Tibial nerve (tissue), 4 donors: ENCODE measurements at regions not wholly inside any gene's neighbourhood (a gene's known extent, or its start where the extent isn't known, plus 50 kb on each side); places are given as distances from the start of the nearest gene placed in this dataset.

Experiments
- DNase-seq, 2 donors: peaks; one replicate each; pipeline ENCODE4 v3.0.0-alpha.2; 2019; ENCODE audit warnings: low spot score in 2 of 2
- H3K27ac ChIP-seq, 4 donors: fragments of 200-600 bp; sonication (generic) in 3 of 4; one replicate each; pipeline ENCODE4 v1.5.1; 2017 to 2019; ENCODE audit warnings: mild to moderate bottlenecking in 1 of 4
- H3K27me3 ChIP-seq, 2 donors: fragments of 200-600 bp; sonication (generic) in 1 of 2; one replicate each; pipeline versions ENCODE4 v1.5.1 to v1.6.0; 2017 to 2019
- H3K36me3 ChIP-seq, 3 donors: fragments of 200-600 bp; sonication (generic); one replicate each; pipeline ENCODE4 v1.5.1; 2018 to 2019
- H3K4me1 ChIP-seq, 4 donors: fragments of 200-600 bp; sonication (generic) in 3 of 4; one replicate each; pipeline ENCODE4 v1.5.1; 2017 to 2019
- H3K4me3 ChIP-seq, 4 donors: fragments of 200-600 bp; sonication (generic) in 3 of 4; one replicate each; pipeline ENCODE4 v1.5.1; 2017 to 2019; ENCODE audit warnings: mild to moderate bottlenecking in 1 of 4, moderate library complexity in 1 of 4
- H3K9me3 ChIP-seq, 4 donors: fragments of 200-600 bp; sonication (generic) in 3 of 4; one replicate each; pipeline ENCODE4 v1.5.1; 2017 to 2019
- EP300 ChIP-seq, 2 donors: sonication (generic); formaldehyde crosslinking; IDR thresholded peaks; one replicate each; pipeline ENCODE4 v1.6.1; 2017; ENCODE audit warnings: antibody characterized with exemption in 2 of 2, mild to moderate bottlenecking in 1 of 2
- POLR2A ChIP-seq, 2 donors: fragments of 450-650 bp; IDR thresholded peaks; one replicate each; pipeline ENCODE4 v1.6.1; 2017; ENCODE audit warnings: antibody characterized with exemption in 2 of 2, mild to moderate bottlenecking in 2 of 2, moderate library complexity in 2 of 2
- WGBS, 2 donors: methylation state at CpG; one replicate each; pipeline ENCODE4 v1.1.5; 2018; 5-methylcytosine and 5-hydroxymethylcytosine counted together
- TF ChIP-seq, protein P1 (sequence below), 5 experiments: fragments of 200-600 bp in 3 of 5; fragments of 450-650 bp in 2 of 5; sonication (generic) in 3 of 5; IDR thresholded peaks; one replicate each; pipeline ENCODE4 v1.5.1; 2016 to 2019; ENCODE audit warnings: antibody characterized with exemption in 5 of 5, mild to moderate bottlenecking in 3 of 5, moderate library complexity in 2 of 5

DNA sequence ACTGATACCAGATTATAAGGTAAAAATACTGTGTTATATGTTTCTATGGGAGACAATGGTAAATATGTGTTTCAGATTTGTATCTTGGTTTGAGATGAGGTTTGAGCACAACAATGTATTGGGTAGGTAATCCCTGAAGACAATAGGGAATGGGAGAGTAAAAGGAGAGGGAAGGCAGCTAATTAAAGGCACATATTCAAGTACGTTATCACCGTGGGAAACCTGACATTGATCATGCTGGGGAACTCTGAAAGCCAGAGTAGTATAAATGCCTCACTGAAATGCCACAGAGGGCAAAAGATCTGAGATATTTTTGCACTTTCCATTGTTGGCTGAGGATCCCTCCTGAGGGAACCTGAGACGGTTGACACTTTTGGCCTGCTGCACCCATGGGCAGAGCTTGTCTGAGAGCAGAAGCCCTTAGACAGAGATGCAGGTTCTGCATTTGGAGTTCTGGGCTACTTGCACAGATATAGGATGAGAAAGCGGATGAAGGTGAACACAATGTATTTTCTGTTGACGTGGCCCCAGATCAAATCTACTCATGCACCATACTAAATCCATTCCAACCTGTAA is 506.7 kb downstream of the PCDH18 start:
- no peaks in the 10 kb centered on the region for H3K36me3 ChIP-seq
- no peaks in the 10 kb centered on the region for H3K27me3 ChIP-seq
- H3K9me3 ChIP-seq, result no peaks in the 10 kb centered on the region
- TF ChIP-seq, protein P1, sequence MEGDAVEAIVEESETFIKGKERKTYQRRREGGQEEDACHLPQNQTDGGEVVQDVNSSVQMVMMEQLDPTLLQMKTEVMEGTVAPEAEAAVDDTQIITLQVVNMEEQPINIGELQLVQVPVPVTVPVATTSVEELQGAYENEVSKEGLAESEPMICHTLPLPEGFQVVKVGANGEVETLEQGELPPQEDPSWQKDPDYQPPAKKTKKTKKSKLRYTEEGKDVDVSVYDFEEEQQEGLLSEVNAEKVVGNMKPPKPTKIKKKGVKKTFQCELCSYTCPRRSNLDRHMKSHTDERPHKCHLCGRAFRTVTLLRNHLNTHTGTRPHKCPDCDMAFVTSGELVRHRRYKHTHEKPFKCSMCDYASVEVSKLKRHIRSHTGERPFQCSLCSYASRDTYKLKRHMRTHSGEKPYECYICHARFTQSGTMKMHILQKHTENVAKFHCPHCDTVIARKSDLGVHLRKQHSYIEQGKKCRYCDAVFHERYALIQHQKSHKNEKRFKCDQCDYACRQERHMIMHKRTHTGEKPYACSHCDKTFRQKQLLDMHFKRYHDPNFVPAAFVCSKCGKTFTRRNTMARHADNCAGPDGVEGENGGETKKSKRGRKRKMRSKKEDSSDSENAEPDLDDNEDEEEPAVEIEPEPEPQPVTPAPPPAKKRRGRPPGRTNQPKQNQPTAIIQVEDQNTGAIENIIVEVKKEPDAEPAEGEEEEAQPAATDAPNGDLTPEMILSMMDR (IDR thresholded peaks at IDR 0.05), result no peak
- TF ChIP-seq EP300 (IDR thresholded peaks at IDR 0.05) (no peak), POLR2A (IDR thresholded peaks at IDR 0.05) (no peak)
- no peaks in the 10 kb centered on the region for H3K4me1 ChIP-seq
- H3K27ac ChIP-seq, result no peak overlapping the region
- no peak overlapping the region for H3K4me3 ChIP-seq
- no peak for DNase-seq
- 79 to 85% methylated on average over 5 of the region's 5 CpGs for WGBS, 2 donors

DNA sequence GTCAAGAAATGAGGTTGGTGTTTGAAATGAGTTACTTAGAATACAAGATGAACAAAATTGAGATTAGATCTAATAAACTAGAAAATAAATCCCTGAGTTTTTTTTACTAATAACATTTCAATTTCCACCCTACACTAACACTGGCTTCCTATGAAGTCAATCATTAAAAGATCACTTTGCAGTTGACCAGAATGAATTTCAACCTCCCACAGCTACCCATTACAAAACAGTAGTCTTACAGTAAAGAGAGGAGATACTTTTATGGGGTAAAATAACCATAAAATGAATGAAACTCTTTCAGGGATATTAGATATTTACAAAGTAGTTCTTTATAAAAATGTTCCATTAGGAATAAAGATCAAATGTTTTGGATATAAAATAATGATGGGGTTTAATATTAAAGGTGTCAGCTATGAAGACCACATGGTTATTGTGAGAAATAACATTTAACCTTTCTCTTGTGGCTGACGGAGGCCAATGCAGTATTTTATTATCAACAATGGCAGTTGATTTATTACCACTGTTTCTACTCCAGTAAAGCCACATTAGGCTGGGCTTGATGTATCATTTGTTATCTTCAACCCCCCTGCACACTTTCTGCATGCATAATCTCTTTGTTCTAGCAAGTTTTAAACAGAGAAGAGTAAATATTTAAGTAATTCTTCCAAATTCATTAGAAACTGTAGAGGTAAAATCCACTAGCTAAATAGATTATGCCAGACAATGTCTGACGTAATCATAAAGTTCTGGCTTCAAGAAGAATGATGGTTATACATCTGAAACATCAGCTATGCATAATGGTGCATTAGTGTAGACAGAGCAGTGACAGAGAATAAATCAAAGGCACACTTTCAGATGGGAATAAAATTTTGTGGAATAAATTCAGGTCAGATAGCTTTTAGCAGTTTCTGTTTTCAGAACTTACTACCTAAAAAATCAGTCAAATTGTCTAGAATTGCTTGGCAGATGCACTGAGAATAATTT is 516.6 kb downstream of the PCDH18 start:
- Histone ChIP-seq H3K36me3 (no peaks in the 10 kb centered on the region), H3K4me3 (no peak overlapping the region), H3K9me3 (no peaks in the 10 kb centered on the region), H3K27me3 (no peaks in the 10 kb centered on the region), H3K27ac (no peak overlapping the region), H3K4me1 (no peaks in the 10 kb centered on the region)
- no peak for DNase-seq
- TF ChIP-seq, protein P1 (IDR thresholded peaks at IDR 0.05), result no peak
- no peak for TF ChIP-seq EP300 (IDR thresholded peaks at IDR 0.05)
- TF ChIP-seq POLR2A (IDR thresholded peaks at IDR 0.05), result no peak
- WGBS, 2 donors, result 56 to 57% methylated on average over 2 of the region's 2 CpGs

DNA sequence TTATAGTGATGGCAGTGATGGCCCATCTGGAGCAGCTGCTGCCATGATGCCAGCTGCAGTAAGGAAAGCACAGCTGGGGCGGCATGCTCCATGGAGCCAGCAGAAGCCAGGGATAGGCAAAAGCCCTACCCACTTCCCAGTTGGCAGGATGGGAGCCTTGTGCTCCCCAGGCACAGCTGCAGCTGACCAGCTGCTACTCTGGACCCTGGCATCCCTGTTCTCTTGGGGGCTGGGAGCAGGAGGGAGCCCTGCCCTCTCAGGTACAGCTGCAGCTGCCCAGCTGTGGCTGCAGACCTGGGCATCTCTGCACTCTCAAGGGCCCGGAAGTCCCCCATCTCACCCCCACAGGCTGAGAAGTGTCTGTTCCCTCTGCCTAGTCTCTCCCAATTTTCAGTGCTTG is 531.9 kb downstream of the PCDH18 start:
- Histone ChIP-seq H3K4me3 (no peak overlapping the region), H3K36me3 (no peaks in the 10 kb centered on the region), H3K27ac (no peak overlapping the region), H3K4me1 (no peaks in the 10 kb centered on the region), H3K27me3 (no peaks in the 10 kb centered on the region), H3K9me3 (peaks cover 0 to 16% (median 0%) of the 10 kb centered on the region in 4 donors)
- TF ChIP-seq POLR2A (IDR thresholded peaks at IDR 0.05) (no peak), EP300 (IDR thresholded peaks at IDR 0.05) (no peak)
- TF ChIP-seq, protein P1 (IDR thresholded peaks at IDR 0.05), result no peak
- no peak for DNase-seq
- 64 to 75% methylated on average over 2 of the region's 2 CpGs for whole genome bisulfite sequencing, 2 donors

DNA sequence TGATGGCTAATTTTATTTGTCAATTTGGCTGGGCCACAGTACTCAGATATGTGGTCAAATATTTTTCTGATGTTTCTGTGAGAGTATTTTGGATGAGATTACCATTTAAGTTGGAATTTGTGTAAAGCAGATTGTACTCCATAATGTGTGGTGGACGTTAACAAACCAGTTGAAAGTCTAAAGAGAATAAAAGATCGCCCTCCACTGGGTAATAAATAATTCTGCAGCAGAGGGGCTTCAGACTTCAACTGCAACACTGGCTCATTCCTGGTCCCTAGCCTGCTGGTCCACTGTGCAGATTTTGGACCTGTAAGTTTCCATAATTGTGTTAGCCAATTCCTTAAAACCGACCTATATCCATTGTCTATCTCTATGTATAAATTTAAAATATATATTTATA is 540.3 kb downstream of the PCDH18 start:
- peaks cover 0 to 13% (median 0%) of the 10 kb centered on the region in 4 donors for H3K9me3 ChIP-seq
- no peak for TF ChIP-seq EP300 (IDR thresholded peaks at IDR 0.05)
- no peak for TF ChIP-seq POLR2A (IDR thresholded peaks at IDR 0.05)
- TF ChIP-seq, protein P1 (IDR thresholded peaks at IDR 0.05), result no peak
- WGBS, 2 donors, result 51 to 56% methylated on average over 3 of the region's 3 CpGs
- no peak overlapping the region for H3K27ac ChIP-seq
- H3K4me3 ChIP-seq, result no peak overlapping the region
- H3K4me1 ChIP-seq, result no peaks in the 10 kb centered on the region
- DNase-seq, result no peak
- H3K36me3 ChIP-seq, result no peaks in the 10 kb centered on the region
- H3K27me3 ChIP-seq, result no peaks in the 10 kb centered on the region

DNA sequence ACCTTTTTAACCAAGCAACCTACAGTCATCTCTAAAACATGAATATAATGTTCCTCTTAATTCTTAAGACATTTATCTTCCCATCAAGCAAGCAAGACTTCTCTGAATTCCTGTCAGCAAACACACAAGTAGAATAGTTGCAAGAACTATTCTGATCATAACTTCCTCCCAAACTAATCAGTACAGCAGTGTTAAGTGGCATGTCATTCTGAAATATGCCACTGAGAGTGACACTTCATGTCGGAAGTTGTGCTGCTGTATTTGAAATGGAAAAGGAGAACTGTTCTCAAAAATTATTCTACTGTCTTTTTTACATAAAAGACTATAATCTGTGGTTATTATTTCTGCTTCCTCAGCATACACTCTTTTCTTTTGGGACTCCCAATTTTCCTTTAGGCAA is 546.6 kb downstream of the PCDH18 start:
- H3K4me3 ChIP-seq, result no peak overlapping the region
- no peaks in the 10 kb centered on the region for H3K36me3 ChIP-seq
- TF ChIP-seq, protein P1 (IDR thresholded peaks at IDR 0.05), result no peak
- TF ChIP-seq EP300 (IDR thresholded peaks at IDR 0.05), result no peak
- TF ChIP-seq POLR2A (IDR thresholded peaks at IDR 0.05), result no peak
- no peaks in the 10 kb centered on the region for H3K27me3 ChIP-seq
- no peak for DNase-seq
- H3K4me1 ChIP-seq, result no peaks in the 10 kb centered on the region
- H3K9me3 ChIP-seq, result peaks cover 0 to 8% (median 0%) of the 10 kb centered on the region in 4 donors
- 59 to 67% methylated on average over 1 of the region's 1 CpG for WGBS, 2 donors
- no peak overlapping the region for H3K27ac ChIP-seq
